Adipose tissue (tissue), 3 donors: ENCODE measurements at regions not wholly inside any gene's neighbourhood (a gene's known extent, or its start where the extent isn't known, plus 50 kb on each side); places are given as distances from the start of the nearest gene placed in this dataset.

Experiments
- H3K27ac ChIP-seq: one replicate; pipeline ENCODE4 v1.5.1; 2013; ENCODE audit warnings: low read depth, low read length
- WGBS, 3 donors: extraction: QIAGEN DNeasy Blood & Tissue Kit; methylation state at CpG; one replicate each; pipeline ENCODE4 v1.1.7; 2013; 5-methylcytosine and 5-hydroxymethylcytosine counted together
- donor health status: healthy with polysubstance abuse.
- donor health status: Bipolar disorder and iron deficiency.
- donor health status: healthy.

DNA sequence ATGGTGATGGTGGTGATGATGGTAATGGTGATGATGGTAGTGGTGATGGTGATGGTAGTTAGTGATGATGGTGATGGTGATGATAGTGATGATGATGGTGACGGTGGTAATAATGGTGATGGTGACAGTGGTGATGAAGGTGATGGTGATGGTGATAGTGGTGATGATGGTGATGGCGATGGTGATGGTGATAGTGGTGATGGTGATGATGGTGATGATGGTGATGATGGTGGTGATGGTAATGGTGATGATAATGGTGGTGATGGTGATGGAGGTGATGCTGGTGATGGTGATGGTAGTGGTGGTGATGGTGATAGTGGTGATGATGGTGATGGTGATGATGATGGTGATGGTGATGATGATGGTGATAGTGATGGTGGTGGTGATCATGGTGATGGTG lies 148.7 kb upstream of the TNRC6C start:
- WGBS, 3 donors, result 74 to 96% (median 96%) methylated on average over 2 of the region's 2 CpGs
- H3K27ac ChIP-seq, result no peak overlapping the region

DNA sequence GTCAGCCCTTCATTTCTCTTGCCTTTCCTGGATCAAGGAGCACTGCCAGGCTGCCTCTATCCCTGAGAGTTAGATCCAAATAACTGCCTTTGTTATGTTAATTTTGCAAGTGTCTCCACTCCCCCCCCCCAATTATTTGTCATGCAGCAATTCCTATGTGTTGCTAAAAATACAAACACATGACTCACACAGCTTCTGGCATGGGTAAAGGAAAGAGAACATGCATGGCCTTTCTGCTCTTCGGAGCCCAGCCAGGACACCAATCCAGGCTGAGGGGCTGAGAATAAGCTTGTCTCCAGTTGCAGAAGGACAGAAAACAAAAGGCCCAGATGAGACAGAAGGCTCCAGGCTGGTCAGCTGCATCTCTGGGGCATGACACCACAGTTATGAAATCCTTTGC lies 148.0 kb upstream of the TNRC6C start:
- 44 to 68% (median 57%) methylated on average over 1 of the region's 1 CpG for WGBS, 3 donors
- no peak overlapping the region for H3K27ac ChIP-seq

DNA sequence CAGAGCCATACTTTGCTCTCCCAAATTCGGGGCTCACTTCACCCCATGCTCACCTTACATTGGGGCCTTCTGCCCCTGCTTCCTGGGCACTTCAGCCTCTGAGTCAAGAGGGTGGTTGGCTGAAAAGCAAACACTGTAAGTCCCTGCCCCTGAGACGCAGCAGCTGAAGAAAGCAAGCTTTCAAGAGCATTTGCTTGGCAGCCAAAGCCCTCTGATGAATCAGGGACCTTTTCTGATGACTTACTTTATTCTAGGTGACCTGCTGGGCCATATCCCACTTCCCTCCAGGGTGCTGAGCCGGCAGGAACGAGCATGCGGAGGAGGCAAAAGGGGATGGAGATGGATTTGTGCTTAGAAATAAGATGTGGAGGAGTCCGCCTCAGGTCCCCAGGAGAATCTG lies 147.0 kb upstream of the TNRC6C start:
- WGBS, 3 donors, result 58 to 74% (median 61%) methylated on average over 6 of the region's 6 CpGs
- no peak overlapping the region for H3K27ac ChIP-seq

DNA sequence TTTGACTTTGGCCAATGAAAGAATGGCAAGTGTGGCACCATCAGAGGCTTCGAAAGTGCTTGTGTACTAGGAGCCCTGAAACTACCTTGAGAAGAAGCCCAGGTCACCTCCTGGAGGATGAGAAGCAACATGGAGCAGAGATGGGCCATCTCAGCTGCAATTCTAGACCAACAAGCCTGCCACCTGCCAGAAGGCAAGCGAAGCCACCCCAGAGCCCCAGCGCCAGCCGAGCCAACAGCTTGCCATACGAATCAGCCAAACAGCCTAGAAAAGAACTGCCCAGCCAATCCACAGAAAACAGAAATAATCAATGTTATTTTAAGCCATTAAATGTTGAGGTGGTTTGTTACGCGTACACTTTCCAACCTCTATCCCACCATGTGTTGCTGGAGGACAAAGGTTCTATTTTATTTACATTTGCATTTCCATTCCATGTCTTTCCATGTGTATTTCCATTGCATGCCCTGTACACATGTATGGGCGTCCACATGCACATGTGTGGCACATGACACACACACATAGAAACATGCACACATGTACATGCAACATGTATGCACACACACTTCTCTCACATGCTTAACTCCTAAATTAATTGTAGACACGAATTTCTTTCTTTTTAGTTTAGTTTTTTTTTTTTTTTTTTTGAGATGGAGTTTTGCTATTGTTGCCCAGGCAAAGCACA lies 144.3 kb upstream of the TNRC6C start:
- H3K27ac ChIP-seq, result no peak overlapping the region
- WGBS, 3 donors, result 73 to 96% (median 95%) methylated on average over 9 of the region's 9 CpGs

DNA sequence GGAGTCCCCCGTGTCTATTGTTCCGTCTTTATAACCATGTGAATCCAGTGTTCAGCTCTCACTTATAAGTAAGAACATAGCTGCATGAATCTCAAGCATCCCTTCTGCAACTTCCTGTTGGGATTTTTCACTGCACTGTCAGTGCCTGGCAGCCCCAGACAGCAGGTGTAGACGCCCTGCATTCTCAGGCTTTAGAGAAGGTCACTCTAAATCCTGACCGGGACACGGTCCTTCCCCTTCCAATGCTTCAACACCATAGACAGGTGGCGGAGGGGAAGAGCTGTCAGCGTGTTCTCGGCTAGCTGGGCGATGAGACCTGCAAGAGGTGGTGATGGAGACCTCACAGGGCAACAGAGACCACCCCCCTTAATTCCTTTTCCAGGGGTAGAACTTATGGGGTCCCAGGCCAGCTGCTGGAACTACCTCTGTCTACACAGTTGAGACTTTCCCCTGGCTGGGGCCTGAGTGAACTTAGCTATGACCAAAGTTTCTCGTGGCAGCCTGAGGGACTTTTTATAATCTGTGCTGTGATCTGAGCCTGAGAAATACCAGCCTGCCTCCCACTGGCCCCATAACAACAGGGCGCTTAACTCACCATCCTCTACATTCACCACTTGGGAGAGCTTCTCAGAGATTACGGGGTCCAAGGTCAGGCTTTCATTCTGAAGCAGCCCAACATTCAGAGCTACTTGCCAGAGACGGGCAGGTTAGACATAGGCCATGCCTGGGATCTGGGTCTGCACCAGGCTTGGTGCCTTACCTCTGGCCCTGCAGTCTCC lies 143.2 kb upstream of the TNRC6C start:
- WGBS, 3 donors, result 67 to 92% (median 86%) methylated on average over 13 of the region's 13 CpGs
- no peak overlapping the region for H3K27ac ChIP-seq

DNA sequence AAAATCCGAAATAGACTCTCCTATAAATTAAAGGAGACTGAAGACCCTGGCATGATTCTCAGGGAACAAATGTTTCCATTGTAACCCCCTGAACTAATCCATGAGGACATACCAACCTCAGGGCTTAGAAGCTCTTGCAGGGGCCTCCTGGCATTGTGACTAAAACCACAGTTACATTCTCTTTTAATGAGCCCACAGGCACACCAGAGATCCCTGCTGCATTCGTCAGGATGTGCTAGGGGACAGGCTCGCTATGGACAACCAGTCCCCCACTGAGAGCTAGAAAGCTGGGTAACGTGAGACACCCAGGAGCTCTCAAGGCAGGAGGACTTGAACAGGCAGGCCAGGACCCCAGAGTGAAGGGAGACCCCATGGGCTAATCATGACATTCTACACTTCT lies 140.6 kb upstream of the TNRC6C start:
- 77 to 97% (median 96%) methylated on average over 4 of the region's 4 CpGs for WGBS, 3 donors
- H3K27ac ChIP-seq, result no peak overlapping the region

DNA sequence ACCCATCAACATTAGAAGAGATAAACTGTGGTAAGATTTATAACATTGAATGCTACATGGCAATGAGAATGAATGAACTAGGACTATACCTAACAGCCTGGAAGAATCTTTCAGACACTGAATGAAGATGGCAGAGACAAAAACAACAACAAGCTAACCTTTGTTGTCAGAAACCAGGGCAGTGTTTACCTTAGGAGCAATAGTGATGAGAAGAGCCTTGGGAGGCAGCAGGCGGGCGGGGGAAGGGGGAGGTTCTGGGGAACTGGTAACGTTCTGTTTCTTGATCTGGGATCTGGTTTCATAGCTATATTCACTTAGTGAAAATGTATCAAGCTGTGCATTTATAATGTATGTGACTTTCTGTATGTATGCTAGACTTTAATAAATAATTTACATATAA lies 139.0 kb upstream of the TNRC6C start:
- 63 to 88% (median 87%) methylated on average over 3 of the region's 3 CpGs for WGBS, 3 donors

DNA sequence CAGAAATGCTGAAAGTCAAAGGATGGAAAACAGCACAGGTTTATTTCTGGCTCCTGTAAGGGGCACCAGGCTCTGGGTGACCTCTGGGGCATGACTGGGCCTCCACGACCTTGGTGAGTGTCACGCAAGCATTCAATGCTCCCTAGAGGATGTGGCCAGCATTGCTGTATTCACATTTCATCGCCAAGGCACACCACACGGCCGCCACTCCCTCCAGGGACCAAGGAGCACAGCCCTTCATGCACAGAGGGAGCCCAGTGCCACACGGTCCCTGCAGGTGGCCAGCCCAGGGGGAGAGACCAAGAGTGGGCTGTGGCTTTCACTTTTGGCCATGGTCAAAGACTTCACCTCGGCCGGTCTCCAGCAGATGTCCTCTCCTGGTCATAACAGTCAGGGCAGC lies 137.4 kb upstream of the TNRC6C start:
- 46 to 74% (median 57%) methylated on average over 8 of the region's 8 CpGs for WGBS, 3 donors

More for the DNA sequence above, 139.0 kb upstream of the TNRC6C start:
- H3K27ac ChIP-seq, result no peak overlapping the region

DNA sequence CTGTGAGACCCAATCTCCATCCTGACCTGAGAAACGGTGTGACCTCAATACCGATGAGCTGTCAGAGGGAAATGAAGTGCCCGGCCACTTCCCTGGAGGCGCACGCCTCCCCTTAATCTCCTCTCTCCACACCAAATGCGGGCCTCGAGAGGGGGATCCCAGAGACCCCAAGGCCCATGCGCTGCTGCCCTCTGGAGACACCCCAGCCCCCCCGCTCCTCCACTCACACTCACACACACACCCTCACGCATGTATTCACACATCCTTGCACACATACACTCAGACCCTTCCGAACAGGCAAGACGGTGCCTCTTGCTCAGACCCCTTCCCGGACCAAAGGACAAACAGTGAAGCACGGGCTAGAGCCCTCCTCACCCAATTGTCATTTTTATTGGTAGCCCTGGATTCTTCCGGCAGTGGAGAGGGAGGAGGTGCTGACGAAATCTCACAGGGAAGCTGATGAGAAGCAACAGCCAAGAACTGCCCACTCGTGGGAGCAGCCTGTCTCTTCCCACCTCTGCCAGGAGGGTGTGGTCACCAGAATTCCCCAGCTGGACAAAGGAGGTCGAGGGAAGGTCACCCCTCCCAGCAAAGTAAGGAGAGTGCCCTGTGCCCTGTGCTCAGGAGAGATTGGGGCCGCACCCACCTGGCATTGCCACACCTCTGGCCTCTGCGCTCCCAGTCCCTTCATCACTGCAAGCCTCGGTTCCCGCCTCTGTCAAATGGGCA lies 136.0 kb upstream of the TNRC6C start:
- H3K27ac ChIP-seq, result no peak overlapping the region
- 60 to 66% (median 65%) methylated on average over 22 of the region's 22 CpGs for WGBS, 3 donors

More for the DNA sequence above, 137.4 kb upstream of the TNRC6C start:
- no peak overlapping the region for H3K27ac ChIP-seq

DNA sequence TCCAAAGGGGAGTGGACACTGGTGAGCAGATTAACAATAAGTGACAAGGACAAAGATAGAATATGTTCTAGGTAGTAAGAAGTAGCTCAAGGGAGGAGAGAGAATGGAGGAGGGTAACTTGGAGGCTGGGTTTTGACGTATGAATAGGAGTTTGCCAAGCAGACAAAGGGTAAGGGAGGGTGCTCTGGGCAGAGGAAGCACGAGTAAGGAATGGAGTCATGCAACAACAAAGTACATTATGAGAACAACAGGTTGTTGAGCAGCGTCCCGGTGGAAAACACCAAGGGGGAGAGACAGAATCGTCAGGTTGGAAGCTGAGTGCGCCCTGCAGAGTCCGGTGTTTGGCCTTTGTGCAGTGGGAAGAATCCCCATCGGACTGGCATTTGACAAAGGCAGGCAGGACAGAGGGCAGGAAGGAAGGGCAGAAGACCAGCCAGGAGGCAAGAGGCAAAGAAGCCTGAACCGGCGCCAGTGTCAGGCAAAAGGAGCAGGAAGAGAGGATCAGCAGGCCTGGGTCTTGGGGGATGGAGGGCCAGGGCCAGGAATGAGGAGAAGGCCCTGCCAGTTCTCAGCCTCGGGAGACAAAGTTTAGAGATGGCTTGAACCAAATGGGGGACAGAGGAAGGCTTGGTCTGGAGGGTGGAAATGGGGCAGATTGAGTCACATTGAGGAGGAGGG lies 134.3 kb upstream of the TNRC6C start:
- 68 to 85% (median 78%) methylated on average over 11 of the region's 11 CpGs for WGBS, 3 donors
- no peak overlapping the region for H3K27ac ChIP-seq

DNA sequence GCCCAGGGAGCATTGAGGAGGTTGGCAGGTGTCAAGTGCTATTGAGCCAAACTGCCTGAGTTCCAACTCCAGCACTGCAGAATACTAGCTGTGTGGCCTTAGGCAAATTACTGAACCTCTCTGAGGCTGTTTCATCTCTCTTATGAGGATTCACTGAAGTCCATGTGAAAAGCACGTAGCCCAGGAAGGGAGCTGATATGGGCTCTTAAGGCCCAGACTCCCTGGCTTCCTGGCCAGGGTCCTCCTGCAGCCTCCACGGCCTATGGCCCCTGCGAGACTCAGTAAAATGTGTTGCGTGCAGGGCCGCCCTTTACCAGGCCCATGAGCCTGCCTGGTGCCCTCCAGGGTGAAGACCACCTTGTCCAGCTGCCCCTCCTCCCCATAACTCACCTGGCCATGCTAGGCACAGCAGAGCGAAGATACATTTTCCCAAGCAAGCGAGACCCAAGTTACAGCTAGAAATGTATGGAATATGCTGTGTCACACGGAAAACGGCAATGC lies 133.7 kb upstream of the TNRC6C start:
- H3K27ac ChIP-seq, result no peak overlapping the region
- WGBS, 3 donors, result 80 to 94% (median 87%) methylated on average over 9 of the region's 9 CpGs

DNA sequence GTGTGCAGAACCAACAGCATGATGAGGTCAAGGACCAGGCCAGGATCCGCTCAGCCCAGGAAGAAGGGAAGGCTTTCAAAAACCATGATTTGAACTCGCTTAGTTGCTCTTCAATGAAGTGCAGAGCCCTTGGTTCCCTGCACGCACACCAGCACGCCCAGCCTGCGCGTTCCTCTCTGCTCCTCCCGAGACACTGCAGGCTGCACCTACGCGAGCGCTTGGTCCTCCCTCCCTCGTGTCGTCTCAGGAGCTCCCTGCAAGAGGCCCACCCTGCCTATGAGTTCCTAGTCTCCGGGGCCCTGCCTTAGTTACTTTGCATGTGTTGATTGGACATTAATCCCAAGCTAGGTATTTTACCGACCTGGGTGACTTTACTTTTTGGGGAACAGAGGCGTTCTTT lies 132.9 kb upstream of the TNRC6C start:
- WGBS, 3 donors, result 39 to 90% (median 88%) methylated on average over 15 of the region's 15 CpGs
- H3K27ac ChIP-seq, result no peak overlapping the region

DNA sequence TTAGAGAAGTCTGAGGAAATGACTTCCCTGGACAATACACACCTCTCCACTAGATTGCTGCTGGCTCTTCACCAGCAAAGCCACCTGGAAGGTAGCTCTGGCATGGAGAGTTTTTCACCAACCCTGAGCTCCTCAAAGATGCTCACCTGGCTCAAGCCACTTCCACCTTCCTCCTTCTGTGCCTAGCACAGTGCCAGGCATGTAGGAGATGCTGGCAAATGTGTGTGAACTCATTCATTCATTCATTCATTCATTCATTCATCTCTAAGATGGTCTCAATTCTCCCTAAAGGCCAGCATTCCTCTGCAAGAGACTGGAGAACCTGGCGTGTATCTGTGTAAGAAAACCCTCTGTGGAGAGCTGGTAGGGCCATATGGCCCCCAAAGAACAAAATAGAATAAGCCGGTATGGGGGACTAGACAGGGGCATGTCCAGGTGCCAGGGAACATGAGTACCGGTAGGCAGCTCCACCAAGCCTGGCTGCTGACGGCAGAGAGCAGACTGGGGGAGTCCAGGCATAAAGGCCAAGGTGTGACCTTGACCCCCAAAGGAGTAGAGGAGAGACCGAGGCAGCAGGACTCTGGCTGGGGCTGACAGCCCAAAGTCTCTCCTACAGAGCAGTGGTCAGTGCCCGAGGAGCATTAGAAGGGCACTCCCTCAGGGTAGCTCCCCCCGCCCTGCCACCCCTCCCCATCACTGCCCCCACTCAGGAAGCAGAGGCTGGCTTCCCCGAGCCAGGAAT lies 132.2 kb upstream of the TNRC6C start:
- H3K27ac ChIP-seq, result no peak overlapping the region
- 71 to 96% (median 95%) methylated on average over 8 of the region's 8 CpGs for WGBS, 3 donors

DNA sequence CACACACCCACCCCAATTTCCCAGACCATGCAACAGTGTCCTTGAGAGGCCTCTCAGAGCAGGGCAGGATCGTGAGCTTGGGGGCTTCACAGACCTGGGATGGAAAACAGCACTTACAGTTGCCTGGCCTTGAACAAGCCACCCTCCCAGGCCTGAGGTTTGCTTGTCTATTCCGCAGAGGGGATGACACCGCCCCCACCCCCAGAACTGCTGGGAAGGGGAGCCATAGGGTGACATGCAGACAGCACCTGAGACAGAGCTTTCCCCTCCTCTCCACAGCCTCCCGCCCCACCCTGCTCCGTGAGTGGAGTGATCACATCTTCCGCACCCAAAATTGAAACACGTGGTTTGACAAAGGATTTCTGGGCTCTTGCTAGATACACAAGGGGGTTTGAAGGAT lies 131.5 kb upstream of the TNRC6C start:
- H3K27ac ChIP-seq, result no peak overlapping the region
- WGBS, 3 donors, result 60 to 84% (median 79%) methylated on average over 7 of the region's 7 CpGs

DNA sequence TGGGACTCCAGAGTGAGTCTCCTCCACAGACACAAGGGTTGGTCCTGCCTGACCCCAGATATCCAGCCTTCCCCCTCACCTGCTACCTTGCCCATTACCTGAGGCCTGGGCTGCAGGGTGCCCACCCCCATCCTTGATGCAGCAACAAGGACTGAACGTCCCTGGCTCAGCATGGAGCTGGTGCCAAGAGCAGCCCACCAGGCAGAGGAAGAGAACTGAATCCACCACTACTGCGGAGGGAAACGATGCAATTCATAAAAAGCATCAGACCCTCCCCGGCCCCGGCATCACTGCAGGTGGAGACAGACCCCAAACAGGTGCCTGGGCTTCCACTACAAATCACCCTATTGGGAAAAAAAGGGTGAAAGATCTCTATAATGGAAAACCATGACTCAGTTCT lies 131.0 kb upstream of the TNRC6C start:
- 60 to 83% (median 76%) methylated on average over 5 of the region's 5 CpGs for WGBS, 3 donors
- no peak overlapping the region for H3K27ac ChIP-seq

DNA sequence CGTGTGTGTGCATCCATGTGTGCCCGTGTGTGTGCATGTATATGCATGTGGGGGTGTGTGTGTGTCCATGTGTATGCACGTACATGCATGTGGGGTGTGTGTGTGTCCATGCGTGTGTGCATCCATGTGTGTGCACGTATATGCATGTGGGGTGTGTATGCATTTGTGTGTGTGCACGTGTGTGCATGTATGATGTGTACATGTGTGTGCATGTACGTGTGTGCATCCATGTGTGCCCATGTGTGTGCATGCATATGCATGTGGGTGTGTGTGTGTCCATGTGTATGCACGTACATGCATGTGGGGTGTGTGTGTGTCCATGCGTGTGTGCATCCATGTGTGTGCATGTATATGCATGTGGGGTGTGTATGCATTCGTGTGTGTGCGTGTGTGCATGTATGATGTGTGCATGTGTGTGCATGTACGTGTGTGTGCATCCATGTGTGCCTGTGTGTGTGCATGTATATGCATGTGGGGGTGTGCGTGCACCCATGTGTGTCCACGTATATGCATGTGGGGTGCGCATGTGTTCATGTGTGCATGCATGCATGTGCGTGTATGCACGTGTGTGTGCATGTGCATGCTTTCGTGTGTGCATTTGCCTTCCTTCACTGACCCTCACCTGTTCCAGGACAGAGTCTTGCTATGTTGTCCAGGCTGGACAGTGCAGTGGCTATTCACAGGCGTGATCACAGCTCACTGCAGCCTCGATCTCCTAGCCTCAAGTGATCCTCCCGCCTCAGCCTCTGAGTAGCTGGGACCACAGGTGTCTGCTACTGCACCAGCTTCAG lies 129.6 kb upstream of the TNRC6C start:
- 86 to 95% (median 92%) methylated on average over 21 of the region's 21 CpGs for WGBS, 3 donors
- H3K27ac ChIP-seq, result no peak overlapping the region
